ENCODE measurements at regions not wholly inside any gene's neighbourhood (a gene's known extent, or its start where the extent isn't known, plus 50 kb on each side); places are given as distances from the start of the nearest gene placed in this dataset.

GRCh38 chr4:8736090-8736825 is 135.4 kb downstream of the HMX1 start:
- TF ChIP-seq, protein P1, sequence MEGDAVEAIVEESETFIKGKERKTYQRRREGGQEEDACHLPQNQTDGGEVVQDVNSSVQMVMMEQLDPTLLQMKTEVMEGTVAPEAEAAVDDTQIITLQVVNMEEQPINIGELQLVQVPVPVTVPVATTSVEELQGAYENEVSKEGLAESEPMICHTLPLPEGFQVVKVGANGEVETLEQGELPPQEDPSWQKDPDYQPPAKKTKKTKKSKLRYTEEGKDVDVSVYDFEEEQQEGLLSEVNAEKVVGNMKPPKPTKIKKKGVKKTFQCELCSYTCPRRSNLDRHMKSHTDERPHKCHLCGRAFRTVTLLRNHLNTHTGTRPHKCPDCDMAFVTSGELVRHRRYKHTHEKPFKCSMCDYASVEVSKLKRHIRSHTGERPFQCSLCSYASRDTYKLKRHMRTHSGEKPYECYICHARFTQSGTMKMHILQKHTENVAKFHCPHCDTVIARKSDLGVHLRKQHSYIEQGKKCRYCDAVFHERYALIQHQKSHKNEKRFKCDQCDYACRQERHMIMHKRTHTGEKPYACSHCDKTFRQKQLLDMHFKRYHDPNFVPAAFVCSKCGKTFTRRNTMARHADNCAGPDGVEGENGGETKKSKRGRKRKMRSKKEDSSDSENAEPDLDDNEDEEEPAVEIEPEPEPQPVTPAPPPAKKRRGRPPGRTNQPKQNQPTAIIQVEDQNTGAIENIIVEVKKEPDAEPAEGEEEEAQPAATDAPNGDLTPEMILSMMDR (IDR thresholded peaks at IDR 0.05): no peak

DNA sequence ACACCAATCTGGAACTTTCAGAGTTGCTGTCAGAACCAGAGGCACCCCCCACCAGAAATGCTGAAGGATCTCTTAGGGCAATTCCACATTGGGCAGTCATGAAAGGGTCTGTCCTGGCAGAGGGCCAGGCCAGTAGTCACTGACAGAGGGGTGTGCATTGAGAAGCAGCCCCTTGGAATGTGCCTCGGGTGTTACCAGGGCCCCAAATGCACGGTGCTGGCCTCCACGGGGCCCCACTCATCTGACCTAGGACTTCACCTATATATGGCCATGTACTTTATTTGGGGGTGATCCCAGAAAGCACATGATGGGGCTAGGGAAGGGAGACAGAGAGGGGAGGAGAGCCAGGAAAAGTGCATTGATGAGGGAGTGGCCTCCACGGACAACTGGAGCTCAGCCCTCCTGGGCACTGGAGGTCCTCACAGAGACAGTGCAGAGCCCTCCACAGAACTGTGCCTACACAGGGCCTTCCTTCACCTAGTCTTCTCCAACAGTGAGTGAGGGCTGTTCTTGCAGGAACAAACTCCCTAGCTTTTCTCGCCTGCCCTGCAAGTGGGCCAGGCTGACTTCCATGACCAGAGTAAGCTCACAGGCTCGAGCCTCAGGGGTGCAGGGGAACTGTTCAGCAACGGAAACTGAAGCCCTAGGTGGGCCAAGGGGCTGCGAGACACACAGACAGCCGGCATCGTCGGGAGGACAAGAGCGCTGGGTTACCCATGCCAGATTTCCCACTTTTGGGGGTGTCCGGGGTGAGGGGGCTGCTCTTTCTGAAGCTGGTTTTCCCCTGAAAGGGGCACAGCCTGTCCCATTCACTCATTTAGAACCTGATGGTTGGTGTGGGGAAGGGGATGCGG is 136.2 kb downstream of the HMX1 start:
- TF ChIP-seq, protein P1 (IDR thresholded peaks at IDR 0.05): no peak

DNA sequence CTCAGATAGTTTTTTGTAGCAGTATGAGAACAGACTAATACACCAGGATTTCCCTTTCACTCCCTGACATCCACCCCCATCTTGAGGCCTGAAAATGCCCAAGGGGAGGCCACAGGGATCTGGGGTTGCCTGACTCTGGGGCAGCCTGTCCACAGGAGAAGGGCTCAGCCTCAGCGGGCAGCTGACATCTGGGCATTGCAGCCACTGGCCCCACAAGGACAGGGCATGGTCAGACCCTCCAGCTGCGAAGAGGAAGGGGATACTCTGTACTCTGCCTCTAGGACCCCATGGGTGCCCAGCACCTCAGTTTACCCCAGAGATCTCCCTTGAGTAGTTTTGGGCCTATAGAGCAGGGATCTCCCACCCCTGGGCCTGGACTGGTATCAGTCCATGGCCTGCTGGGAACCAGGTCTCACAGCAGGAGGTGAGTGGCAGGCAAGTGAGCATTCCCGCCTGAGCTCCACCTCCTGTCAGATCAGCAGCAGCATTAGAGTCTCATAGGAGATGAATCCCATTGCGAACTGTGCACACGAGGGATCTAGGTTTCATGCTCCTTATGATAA is 138.9 kb downstream of the HMX1 start:
- TF ChIP-seq, protein P1 (IDR thresholded peaks at IDR 0.05): no peak

GRCh38 chr4:8732092-8732491 is 139.5 kb downstream of the CPZ start:
- TF ChIP-seq, protein P1 (IDR thresholded peaks at IDR 0.05): no peak

GRCh38 chr4:8731364-8731763 is 138.8 kb downstream of the CPZ start:
- TF ChIP-seq, protein P1 (IDR thresholded peaks at IDR 0.05): no peak

DNA sequence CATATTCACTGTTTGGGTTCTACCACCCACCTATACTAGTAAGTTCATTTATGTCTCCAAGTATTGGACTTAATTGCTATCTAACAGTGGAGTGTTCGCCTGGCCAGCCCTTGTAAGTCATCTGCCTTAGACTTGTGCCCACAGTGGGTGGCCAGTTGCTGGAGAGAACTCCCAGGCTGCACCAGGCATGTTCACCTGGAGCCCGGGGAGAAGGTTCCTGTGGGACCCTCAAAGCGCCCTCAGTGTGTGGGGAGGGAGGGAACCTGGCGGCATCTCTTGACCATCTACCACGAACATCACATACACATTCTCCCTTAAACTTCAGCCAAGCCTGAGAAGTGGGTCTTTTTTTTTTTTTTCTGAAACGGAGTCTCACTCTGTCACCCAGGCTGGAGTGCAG is 138.1 kb downstream of the CPZ start:
- TF ChIP-seq, protein P1 (IDR thresholded peaks at IDR 0.05): no peak

- TF ChIP-seq, protein P1 (IDR thresholded peaks at IDR 0.05): no peak
Observed at GRCh38 chr4:8730159-8730558, 137.6 kb downstream of the CPZ start.

Measured in LNCAP (cell line).